ENCODE measurements at regions not wholly inside any gene's neighbourhood (a gene's known extent, or its start where the extent isn't known, plus 50 kb on each side); places are given as distances from the start of the nearest gene placed in this dataset.

DNA sequence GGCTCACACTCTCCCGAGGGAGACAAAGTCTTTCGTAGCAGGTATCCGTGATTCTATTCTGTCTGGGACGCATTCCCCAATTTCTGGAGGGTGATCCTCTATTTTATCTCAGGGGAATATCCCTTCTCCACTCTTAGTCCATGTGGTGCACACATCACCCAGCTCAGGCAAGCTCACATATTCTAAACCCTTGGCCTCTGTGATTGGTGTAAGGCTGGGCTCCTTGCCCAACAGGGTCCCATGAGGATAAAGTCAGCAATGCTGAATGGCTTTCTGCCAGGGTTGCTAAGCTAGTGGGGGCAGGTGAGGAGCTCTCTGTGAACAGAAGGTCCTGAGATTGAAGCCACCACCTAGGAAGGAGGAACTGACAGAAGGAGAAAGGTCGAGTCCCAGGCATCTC, 137.2 kb downstream of the CDH26 start:
- Mint-ChIP-seq H3K27me3 (ENCODE audit: low read depth) (peaks cover 8% of the 10 kb centered on the region), H3K4me3 (ENCODE audit: unreplicated experiment) (no peak overlapping the region), H3K4me1 (ENCODE audit: low read depth) (no peaks in the 10 kb centered on the region), H3K9me3 (ENCODE audit: low read depth) (peaks cover 26% of the 10 kb centered on the region), H3K36me3 (ENCODE audit: low read depth) (no peaks in the 10 kb centered on the region), H3K27ac (ENCODE audit: unreplicated experiment) (no peak overlapping the region)
- TF ChIP-seq CTCF (IDR thresholded peaks at IDR 0.05): no peak
- no peak for DNase-seq (ENCODE audit: low spot score)

DNA sequence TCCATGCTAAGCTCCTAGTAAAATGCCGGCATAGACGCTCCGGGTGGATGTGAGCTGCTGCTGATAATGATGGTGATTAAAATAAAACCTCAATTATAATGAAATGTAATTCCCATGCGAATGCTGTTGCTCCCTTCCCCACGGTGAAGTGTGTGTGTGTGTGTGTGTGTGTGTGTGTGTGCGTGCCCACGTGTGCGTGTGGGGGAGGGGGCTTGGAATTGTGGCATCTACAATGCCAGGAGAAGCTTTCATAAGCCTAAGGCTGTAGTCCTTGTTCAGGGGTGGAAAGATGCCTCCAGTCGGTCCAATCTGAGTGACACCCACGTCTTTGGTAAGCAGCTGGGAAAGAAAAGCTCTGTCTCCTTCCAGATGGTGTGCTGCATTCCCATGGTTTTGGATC, 137.9 kb downstream of the CDH26 start:
- H3K4me1 Mint-ChIP-seq (ENCODE audit: low read depth): no peaks in the 10 kb centered on the region
- no peak overlapping the region for H3K27ac Mint-ChIP-seq (ENCODE audit: unreplicated experiment)
- TF ChIP-seq CTCF (IDR thresholded peaks at IDR 0.05): no peak

DNA sequence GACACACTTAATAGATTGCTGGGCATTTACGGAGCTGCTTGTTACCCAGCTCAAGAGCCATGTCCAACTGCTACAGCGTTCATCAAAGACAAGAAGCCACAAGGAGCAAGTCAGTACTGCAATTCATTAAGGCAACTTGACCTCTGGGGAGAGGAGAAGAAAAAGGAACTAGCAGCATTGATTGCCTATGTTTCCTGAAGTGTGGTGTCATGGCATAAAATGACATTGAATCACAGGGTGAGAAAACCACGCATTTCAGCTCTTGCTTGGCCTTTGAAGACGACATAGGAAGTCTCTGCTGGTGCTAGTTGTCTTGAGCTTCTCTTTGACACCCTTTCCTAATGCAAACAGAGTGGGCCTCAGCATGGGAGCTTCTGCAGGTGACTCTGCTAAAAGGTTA, 139.1 kb downstream of the CDH26 start:
- Mint-ChIP-seq H3K4me3 (ENCODE audit: unreplicated experiment) (no peak overlapping the region), H3K27ac (ENCODE audit: unreplicated experiment) (no peak overlapping the region), H3K4me1 (ENCODE audit: low read depth) (no peaks in the 10 kb centered on the region), H3K27me3 (ENCODE audit: low read depth) (peaks cover 10% of the 10 kb centered on the region), H3K9me3 (ENCODE audit: low read depth) (peaks cover 22% of the 10 kb centered on the region), H3K36me3 (ENCODE audit: low read depth) (no peaks in the 10 kb centered on the region)
- DNase-seq (ENCODE audit: low spot score): no peak
- no peak for TF ChIP-seq CTCF (IDR thresholded peaks at IDR 0.05)

More for the DNA sequence above, 137.9 kb downstream of the CDH26 start:
- no peaks in the 10 kb centered on the region for H3K36me3 Mint-ChIP-seq (ENCODE audit: low read depth)
- H3K4me3 Mint-ChIP-seq (ENCODE audit: unreplicated experiment): no peak overlapping the region
- DNase-seq (ENCODE audit: low spot score): no peak
- peaks cover 26% of the 10 kb centered on the region for H3K9me3 Mint-ChIP-seq (ENCODE audit: low read depth)
- peaks cover 8% of the 10 kb centered on the region for H3K27me3 Mint-ChIP-seq (ENCODE audit: low read depth)

DNA sequence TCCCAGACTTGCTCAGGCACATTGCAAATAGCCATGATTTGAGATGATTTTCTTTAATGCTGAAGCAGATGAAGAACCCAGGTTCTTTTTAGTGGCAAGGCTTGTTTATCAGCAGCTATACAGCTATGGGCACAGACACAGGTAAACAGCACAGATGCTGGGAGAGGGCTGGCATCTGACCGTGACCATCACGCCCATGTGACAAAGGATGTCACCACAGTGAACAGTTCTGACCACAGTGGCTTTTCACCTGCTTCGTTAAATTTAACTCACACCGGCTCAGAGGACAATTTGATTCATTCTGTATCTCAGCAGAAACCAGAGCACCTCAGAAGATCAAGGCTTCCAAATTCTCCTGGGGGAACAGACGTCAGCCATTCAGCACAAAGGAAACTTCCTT, 142.6 kb downstream of the CDH26 start:
- H3K4me3 Mint-ChIP-seq (ENCODE audit: unreplicated experiment): no peak overlapping the region

DNA sequence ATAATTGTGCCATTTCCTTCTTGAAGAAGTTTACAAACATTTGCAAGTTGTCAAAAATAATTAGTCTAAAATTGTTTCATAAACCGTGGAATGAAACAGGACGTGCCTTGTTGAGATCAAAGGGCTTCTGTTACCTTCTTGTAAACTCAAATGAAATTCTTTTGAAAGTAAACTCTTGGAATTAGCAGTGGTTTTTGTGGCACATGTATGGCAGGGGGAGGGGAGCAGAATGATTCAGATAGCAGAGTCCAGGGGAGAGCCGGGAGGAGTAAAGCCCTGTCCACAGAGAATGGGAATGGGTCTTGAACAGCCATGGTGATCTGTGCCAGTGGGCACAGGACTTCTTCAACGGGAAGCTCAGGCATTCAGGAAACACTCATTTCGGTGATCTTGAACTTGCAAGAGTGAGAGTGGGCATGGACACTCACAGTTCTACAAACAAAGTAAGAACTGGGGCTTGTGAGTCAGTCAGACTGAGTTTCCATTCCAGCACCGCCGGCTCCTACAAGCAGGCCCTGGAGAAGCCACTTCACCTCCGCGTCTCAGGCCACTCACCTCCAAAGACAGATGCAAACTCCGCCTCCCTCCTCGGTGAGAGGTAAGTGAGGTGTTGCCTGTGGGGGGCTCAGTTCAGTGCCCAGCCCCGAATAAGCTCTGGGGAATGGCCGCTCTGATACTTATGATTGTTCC, 143.1 kb downstream of the CDH26 start:
- peaks cover 12% of the 10 kb centered on the region for H3K9me3 Mint-ChIP-seq (ENCODE audit: low read depth)
- DNase-seq (ENCODE audit: low spot score): no peak
- peaks cover 10% of the 10 kb centered on the region for H3K27me3 Mint-ChIP-seq (ENCODE audit: low read depth)
- no peaks in the 10 kb centered on the region for H3K36me3 Mint-ChIP-seq (ENCODE audit: low read depth)
- H3K4me1 Mint-ChIP-seq (ENCODE audit: low read depth): no peaks in the 10 kb centered on the region
- TF ChIP-seq CTCF (IDR thresholded peaks at IDR 0.05): no peak
- H3K27ac Mint-ChIP-seq (ENCODE audit: unreplicated experiment): no peak overlapping the region
- H3K4me3 Mint-ChIP-seq (ENCODE audit: unreplicated experiment): no peak overlapping the region

More for the DNA sequence above, 142.6 kb downstream of the CDH26 start:
- Mint-ChIP-seq H3K9me3 (ENCODE audit: low read depth) (peaks cover 12% of the 10 kb centered on the region), H3K4me1 (ENCODE audit: low read depth) (no peaks in the 10 kb centered on the region), H3K27ac (ENCODE audit: unreplicated experiment) (no peak overlapping the region), H3K27me3 (ENCODE audit: low read depth) (peaks cover 10% of the 10 kb centered on the region), H3K36me3 (ENCODE audit: low read depth) (no peaks in the 10 kb centered on the region)
- no peak for TF ChIP-seq CTCF (IDR thresholded peaks at IDR 0.05)
- DNase-seq (ENCODE audit: low spot score): no peak
